Spleen (tissue), 11 donors: ENCODE measurements at regions not wholly inside any gene's neighbourhood (a gene's known extent, or its start where the extent isn't known, plus 50 kb on each side); places are given as distances from the start of the nearest gene placed in this dataset.

Experiments used
- DNase-seq: peaks from one replicate; pipeline ENCODE4 v3.0.0-alpha.2; 2020
- H3K27ac ChIP-seq, 8 donors: fragments of 200-600 bp; sonication (generic) in 7 of 8; 1 replicate in 4 of 8; 2 replicates in 4 of 8; pipeline versions ENCODE4 v1.5.0 to v1.8.0; 2016 to 2021; ENCODE audit warnings: inconsistent platforms in 4 of 8, mild to moderate bottlenecking in 4 of 8, moderate library complexity in 1 of 8
- H3K27me3 ChIP-seq, 7 donors: fragments of 200-600 bp; sonication (generic) in 6 of 7; replicated peaks in 1 of 7; 1 replicate in 4 of 7; 2 replicates in 3 of 7; pipeline versions ENCODE4 v1.5.0 to v1.8.0; 2016 to 2021; ENCODE audit warnings: inconsistent platforms in 3 of 7, mild to moderate bottlenecking in 1 of 7
- H3K36me3 ChIP-seq, 6 donors: fragments of 200-600 bp; sonication (generic) in 5 of 6; 1 replicate in 4 of 6; 2 replicates in 2 of 6; pipeline versions ENCODE4 v1.5.0 to v1.8.0; 2016 to 2021; ENCODE audit warnings: inconsistent platforms in 2 of 6
- H3K4me1 ChIP-seq, 6 donors: fragments of 200-600 bp; sonication (generic) in 5 of 6; 1 replicate in 3 of 6; 2 replicates in 3 of 6; pipeline versions ENCODE4 v1.5.0 to v1.8.0; 2016 to 2021; ENCODE audit warnings: inconsistent platforms in 3 of 6
- H3K4me3 ChIP-seq, 8 donors: fragments of 200-600 bp; sonication (generic) in 7 of 8; 1 replicate in 4 of 8; 2 replicates in 4 of 8; pipeline versions ENCODE4 v1.5.0 to v1.8.0; 2016 to 2021; ENCODE audit warnings: inconsistent platforms in 4 of 8, mild to moderate bottlenecking in 4 of 8, moderate library complexity in 2 of 8
- H3K9me3 ChIP-seq, 8 donors: fragments of 200-600 bp; sonication (generic) in 7 of 8; 1 replicate in 4 of 8; 2 replicates in 4 of 8; pipeline versions ENCODE4 v1.5.0 to v1.8.0; 2016 to 2021; ENCODE audit warnings: inconsistent platforms in 4 of 8
- POLR2A ChIP-seq, 3 donors: fragments of 450-650 bp; IDR thresholded peaks; one replicate each; pipeline ENCODE4 v1.5.1; 2017; ENCODE audit warnings: antibody characterized with exemption in 3 of 3, mild to moderate bottlenecking in 1 of 3
- POLR2AphosphoS5 ChIP-seq, 3 donors: sonication (generic); formaldehyde crosslinking; IDR thresholded peaks; one replicate each; pipeline ENCODE4 v1.5.1; 2017; ENCODE audit warnings: antibody characterized with exemption in 3 of 3
- WGBS, 5 donors: extraction: QIAGEN DNeasy Blood & Tissue Kit in 3 of 5; methylation state at CpG; one replicate each; pipeline versions ENCODE4 v1.1.5 to v1.1.7; 2013 to 2018; 5-methylcytosine and 5-hydroxymethylcytosine counted together
- intact Hi-C: fragments of 100-400 bp; cut with DNase I; formaldehyde crosslinking; loops from one replicate; pipeline ENCODE4 v1.15.0; 2023; ENCODE audit warnings: low total_unique reads
- TF ChIP-seq, protein P1 (sequence below), 11 experiments: fragments of 200-600 bp in 7 of 11; fragments of 450-650 bp in 4 of 11; sonication (generic) in 4 of 11; IDR thresholded peaks in 8 of 11; conservative IDR thresholded peaks in 3 of 11; 1 replicate in 7 of 11; 2 replicates in 4 of 11; pipeline versions ENCODE4 v1.4.0 to v1.8.0; 2016 to 2021; ENCODE audit warnings: antibody characterized with exemption in 11 of 11, inconsistent platforms in 4 of 11, mild to moderate bottlenecking in 1 of 11
- donor health status: healthy with polysubstance abuse.
- donor health status: DM: no; HTN: no; CAD: no; lungs with moderate emphysema.
- donor health status: DM: no; HTN: no; CAD: no.
- donor health status: Bipolar disorder and iron deficiency.
- donor health status: healthy.
- donor health status: DM: no; HTN: no; CAD: no.
- donor health status: DM: yes; HTN: yes; CAD: no.

DNA sequence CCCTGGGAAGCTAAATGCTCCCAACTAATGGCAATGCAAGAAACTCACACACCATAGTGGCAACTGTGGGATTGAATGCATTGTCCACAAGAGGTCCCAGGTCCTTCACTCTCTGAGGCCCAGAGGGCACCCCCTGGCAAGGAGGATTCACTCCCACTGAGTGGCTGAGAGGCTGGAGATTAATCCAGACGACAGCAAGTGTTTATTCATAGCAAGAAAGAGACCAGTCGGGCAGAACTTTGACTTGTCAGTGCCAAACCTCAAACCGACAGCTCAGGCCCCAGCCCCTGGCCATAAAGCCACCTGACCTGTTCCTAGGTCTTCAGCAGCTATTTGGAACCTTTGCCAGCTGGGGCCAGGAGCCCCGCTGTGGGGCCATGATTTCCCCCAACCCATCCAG, 54.5 kb upstream of the MPEG1 start:
- no peaks in the 10 kb centered on the region for H3K36me3 ChIP-seq
- H3K27ac ChIP-seq: peak overlapping the region in 1 of 8 donors; percentile 16
- H3K4me1 ChIP-seq: peaks cover 0 to 95% (median 37%) of the 10 kb centered on the region in 6 donors
- no peak overlapping the region for H3K4me3 ChIP-seq
- 41 to 69% (median 51%) methylated on average over 3 to 4 of the region's 4 CpGs for WGBS, 5 donors
- no peak for TF ChIP-seq POLR2AphosphoS5 (IDR thresholded peaks at IDR 0.05)
- DNase-seq: no peak
- intact Hi-C loops: no loop called here
- H3K27me3 ChIP-seq: no peaks in the 10 kb centered on the region
- H3K9me3 ChIP-seq: no peaks in the 10 kb centered on the region

- TF ChIP-seq, protein P1, sequence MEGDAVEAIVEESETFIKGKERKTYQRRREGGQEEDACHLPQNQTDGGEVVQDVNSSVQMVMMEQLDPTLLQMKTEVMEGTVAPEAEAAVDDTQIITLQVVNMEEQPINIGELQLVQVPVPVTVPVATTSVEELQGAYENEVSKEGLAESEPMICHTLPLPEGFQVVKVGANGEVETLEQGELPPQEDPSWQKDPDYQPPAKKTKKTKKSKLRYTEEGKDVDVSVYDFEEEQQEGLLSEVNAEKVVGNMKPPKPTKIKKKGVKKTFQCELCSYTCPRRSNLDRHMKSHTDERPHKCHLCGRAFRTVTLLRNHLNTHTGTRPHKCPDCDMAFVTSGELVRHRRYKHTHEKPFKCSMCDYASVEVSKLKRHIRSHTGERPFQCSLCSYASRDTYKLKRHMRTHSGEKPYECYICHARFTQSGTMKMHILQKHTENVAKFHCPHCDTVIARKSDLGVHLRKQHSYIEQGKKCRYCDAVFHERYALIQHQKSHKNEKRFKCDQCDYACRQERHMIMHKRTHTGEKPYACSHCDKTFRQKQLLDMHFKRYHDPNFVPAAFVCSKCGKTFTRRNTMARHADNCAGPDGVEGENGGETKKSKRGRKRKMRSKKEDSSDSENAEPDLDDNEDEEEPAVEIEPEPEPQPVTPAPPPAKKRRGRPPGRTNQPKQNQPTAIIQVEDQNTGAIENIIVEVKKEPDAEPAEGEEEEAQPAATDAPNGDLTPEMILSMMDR (IDR thresholded peaks at IDR 0.05 in 8 of 11, conservative IDR thresholded peaks at IDR 0.05 in 3 of 11): no peak
- TF ChIP-seq POLR2AphosphoS5 (IDR thresholded peaks at IDR 0.05) (no peak), POLR2A (IDR thresholded peaks at IDR 0.05) (no peak)
- Histone ChIP-seq H3K27ac (no peak overlapping the region), H3K9me3 (no peaks in the 10 kb centered on the region), H3K36me3 (no peaks in the 10 kb centered on the region), H3K27me3 (no peaks in the 10 kb centered on the region), H3K4me3 (no peak overlapping the region), H3K4me1 (peaks cover 0 to 88% (median 30%) of the 10 kb centered on the region in 6 donors)
- WGBS, 5 donors: 73 to 86% (median 85%) methylated on average over 4 of the region's 4 CpGs
- DNase-seq: no peak
- intact Hi-C loops: no loop called here
Measured at GRCh38 chr11:59266491-59266890, 53.8 kb upstream of the MPEG1 start.

- Histone ChIP-seq H3K36me3 (no peaks in the 10 kb centered on the region), H3K4me1 (peaks cover 0 to 80% (median 23%) of the 10 kb centered on the region in 6 donors)
- intact Hi-C loops: no loop called here
Measured at GRCh38 chr11:59265735-59266134, 53.0 kb upstream of the MPEG1 start.

DNA sequence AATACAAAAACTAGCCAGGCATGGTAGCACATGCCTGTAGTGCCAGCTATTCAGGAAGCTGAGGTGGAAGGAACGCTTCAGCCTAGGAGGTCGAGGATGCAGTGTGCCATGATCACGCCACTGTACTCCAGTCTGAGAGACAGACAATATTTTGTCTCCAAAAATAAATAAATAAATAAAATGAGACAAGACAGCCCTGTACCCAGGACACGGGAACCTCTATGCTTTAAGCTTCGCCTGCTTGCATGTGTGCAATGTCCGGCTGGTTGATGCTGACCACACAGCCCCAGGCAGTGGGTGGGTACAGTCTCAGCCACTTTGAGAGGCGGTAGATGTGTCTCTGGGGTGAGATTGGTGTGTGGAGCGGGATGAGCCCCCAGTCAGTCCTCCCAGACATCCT, 52.0 kb upstream of the MPEG1 start:
- intact Hi-C loops: no loop called here
- H3K4me1 ChIP-seq: peaks cover 0 to 78% (median 20%) of the 10 kb centered on the region in 6 donors
- H3K9me3 ChIP-seq: no peaks in the 10 kb centered on the region
- no peaks in the 10 kb centered on the region for H3K27me3 ChIP-seq
- H3K36me3 ChIP-seq: no peaks in the 10 kb centered on the region
- 69 to 83% (median 79%) methylated on average over 8 of the region's 8 CpGs for WGBS, 5 donors
- TF ChIP-seq POLR2AphosphoS5 (IDR thresholded peaks at IDR 0.05) (no peak), POLR2A (IDR thresholded peaks at IDR 0.05) (no peak)
- DNase-seq: no peak
- H3K27ac ChIP-seq: no peak overlapping the region
- H3K4me3 ChIP-seq: no peak overlapping the region

More at GRCh38 chr11:59265735-59266134, 53.0 kb upstream of the MPEG1 start:
- 70 to 92% (median 87%) methylated on average over 1 of the region's 1 CpG for WGBS, 5 donors
- Histone ChIP-seq H3K9me3 (no peaks in the 10 kb centered on the region), H3K27me3 (no peaks in the 10 kb centered on the region), H3K27ac (no peak overlapping the region), H3K4me3 (no peak overlapping the region)
- DNase-seq: no peak
- TF ChIP-seq, protein P1 (IDR thresholded peaks at IDR 0.05 in 8 of 11, conservative IDR thresholded peaks at IDR 0.05 in 3 of 11): no peak
- TF ChIP-seq POLR2AphosphoS5 (IDR thresholded peaks at IDR 0.05): no peak
- no peak for TF ChIP-seq POLR2A (IDR thresholded peaks at IDR 0.05)

DNA sequence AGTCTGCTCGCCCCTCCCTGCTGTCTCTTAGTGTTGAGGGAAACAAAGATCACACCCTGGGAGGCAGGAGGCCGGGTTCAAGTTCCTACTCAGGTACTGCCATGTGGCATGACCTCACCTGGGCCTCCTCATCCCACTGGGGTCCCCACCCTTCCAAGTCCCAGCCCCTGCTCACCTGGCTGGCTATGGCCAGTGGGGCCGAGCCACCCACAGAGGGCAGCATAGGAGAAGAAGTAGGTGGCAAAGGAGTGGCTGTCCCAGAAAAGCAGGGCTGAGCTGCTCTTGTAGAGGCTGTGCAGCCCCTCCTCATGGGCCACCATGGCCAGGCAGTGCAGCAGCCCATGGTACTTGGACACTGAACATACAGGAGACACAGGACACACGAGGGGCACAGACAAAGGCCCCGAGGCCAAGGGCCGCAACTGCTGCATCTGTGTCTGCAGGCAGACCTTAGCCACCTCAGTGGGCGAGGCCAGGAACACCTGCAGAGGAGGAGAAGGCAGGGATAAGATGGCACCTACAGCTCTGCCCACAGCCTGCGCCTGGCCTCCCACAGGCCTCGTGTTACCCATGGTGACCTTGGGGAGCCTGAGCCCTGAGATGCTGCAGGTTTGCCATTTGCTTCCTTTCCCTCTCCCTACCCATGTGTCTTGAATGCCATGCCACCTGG, 50.6 kb upstream of the MPEG1 start:
- Histone ChIP-seq H3K4me3 (no peak overlapping the region), H3K27me3 (no peaks in the 10 kb centered on the region), H3K9me3 (no peaks in the 10 kb centered on the region), H3K36me3 (no peaks in the 10 kb centered on the region), H3K4me1 (peaks cover 0 to 67% (median 20%) of the 10 kb centered on the region in 6 donors), H3K27ac (peak overlapping the region in 1 of 8 donors; percentile 20)
- 50 to 90% (median 74%) methylated on average over 1 to 9 of the region's 9 CpGs for WGBS, 5 donors
- DNase-seq: peak; percentile 90
- TF ChIP-seq POLR2A (IDR thresholded peaks at IDR 0.05) (no peak), POLR2AphosphoS5 (IDR thresholded peaks at IDR 0.05) (no peak)
- TF ChIP-seq, protein P1 (IDR thresholded peaks at IDR 0.05 in 8 of 11, conservative IDR thresholded peaks at IDR 0.05 in 3 of 11): peak; percentile 28 to 71 (median 51)
- intact Hi-C loops: no loop called here
